HG02885 (cell line): ENCODE measurements at regions not wholly inside any gene's neighbourhood (a gene's known extent, or its start where the extent isn't known, plus 50 kb on each side); places are given as distances from the start of the nearest gene placed in this dataset.
A peak's percentile ranks its signal among the peaks of the same experiment; 100 is the strongest.

Source experiments
- ATAC-seq: cut with Tn5 transposase; IDR thresholded peaks from one replicate; pipeline ENCODE4 v1.9.1; 2021; ENCODE audit warnings: mild to moderate bottlenecking; ENCODE audit not compliant: unreplicated experiment, poor library complexity

GRCh38 chr18:41395695-41396094 is 559.3 kb upstream of the PIK3C3 start:
- no peak for ATAC-seq

DNA sequence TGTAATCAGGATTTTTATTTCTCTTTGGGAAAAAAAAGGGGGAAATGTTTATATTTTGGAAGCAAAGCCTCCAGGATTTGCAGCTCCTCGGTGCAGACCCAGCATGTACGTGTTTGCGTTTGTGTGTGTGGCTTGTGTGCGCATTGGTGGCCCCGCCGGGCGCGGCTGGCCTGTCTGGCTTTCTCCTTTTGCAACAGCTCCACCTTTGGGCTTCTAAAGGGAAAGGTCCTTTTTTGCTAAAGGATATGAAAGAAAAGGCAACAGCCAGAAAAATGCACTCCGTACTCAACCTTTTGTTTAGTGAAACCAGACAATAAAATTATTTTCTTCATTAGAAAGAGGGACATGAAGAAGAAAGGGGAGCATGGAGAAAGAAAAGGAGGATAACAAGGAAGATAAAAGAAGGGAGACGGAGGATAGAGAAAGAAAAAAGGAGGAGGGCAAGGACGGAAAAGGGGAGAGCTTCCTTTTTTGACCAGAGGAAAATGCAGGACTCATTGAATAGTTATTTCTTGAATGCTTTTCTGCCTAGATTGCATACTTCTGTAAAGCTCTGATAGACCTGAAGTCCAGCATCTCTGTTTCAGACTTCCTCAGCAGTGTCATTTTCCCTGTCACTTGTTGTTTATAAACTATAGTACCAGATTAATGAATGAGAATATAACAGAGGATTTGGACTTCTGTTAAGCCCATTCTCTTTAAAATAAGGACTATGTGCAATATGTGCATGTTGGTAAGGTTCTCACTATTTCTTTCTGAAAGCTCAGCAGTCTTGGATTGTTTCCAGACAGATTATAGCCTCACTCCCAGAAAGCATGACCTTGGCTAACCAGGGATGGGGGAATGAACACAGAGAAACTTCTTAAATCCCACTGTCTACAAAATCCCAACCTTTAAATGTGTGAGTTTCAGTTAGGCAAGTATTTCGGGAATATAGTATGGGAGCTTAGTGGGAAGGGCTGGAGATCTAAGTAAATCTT is 563.1 kb upstream of the PIK3C3 start:
- peak; percentile 55 for ATAC-seq

GRCh38 chr18:41390309-41390708 is 564.7 kb upstream of the PIK3C3 start:
- no peak for ATAC-seq

GRCh38 chr18:41378598-41378997 is 576.4 kb upstream of the PIK3C3 start:
- ATAC-seq, result no peak

GRCh38 chr18:41373612-41374011 is 581.4 kb upstream of the PIK3C3 start:
- no peak for ATAC-seq

DNA sequence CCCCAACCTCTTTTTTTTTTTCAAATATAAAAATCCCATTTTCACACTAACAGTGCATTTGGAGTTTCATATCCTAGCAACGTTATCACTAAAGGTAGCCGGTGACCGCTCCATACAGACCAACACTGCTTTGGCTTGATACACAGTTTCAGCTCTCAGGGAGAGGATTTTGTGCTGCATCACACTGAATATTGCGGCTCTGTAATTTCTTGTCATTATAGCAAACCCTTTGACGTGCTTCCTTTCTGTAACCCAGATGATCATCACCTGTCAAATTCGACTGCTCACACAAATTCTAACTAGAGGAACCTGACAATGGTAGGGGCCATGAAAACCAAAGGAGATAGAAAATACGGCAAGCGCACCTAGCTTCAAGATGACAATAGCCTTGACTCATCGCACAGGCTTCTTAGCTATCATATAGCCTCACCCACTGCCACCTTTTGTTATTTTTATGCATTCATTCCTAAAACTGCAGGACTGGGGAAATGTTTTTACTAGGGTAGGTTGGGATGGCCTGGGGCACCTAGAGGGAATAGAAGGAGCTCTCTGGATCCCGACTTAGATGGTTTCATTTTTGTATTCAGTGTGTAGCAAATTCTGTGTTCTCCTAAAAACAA is 582.9 kb upstream of the PIK3C3 start:
- no peak for ATAC-seq

- ATAC-seq, result no peak
Measured at GRCh38 chr18:41371156-41372045, 583.6 kb upstream of the PIK3C3 start.

DNA sequence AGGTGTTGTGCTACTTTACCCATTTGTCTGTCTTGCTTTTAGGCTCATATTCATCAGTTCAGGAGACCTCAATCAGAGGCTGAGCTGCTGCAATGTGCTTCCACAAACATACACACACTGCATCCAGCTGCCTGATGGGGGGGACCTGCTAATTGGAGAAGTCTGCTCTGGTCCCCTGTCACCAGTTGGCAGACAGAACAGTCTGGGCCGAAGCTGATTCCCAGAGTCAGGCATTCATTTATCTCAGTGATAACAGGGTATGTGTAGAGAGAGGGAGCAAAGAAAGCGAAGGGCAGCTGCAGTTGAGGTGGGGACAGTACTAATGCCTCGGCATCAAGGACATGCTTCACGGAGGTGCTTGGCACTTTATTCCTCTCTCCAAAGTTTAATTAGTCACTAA is 584.3 kb upstream of the PIK3C3 start:
- ATAC-seq, result no peak

DNA sequence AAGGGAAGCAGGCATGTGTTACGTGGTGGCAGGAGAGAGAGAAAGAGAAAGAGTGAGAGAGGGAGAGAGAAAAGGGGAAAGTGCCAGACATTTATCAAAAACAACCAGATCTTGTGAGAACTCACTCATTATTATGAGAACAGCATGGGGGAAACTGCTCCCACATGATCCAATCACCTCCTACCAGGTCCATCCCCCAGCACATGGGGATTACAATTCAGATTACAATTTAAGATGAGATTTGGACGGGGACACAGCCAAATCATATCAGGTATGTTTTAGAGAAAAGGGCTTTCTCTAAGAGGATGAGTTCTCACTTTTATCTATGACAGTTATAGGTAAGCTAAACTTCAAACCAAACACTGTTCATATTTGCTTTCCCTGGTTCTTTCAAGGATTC is 597.3 kb upstream of the PIK3C3 start:
- ATAC-seq, result no peak

- no peak for ATAC-seq
Measured at GRCh38 chr18:41353777-41354528, 601.1 kb upstream of the PIK3C3 start.

DNA sequence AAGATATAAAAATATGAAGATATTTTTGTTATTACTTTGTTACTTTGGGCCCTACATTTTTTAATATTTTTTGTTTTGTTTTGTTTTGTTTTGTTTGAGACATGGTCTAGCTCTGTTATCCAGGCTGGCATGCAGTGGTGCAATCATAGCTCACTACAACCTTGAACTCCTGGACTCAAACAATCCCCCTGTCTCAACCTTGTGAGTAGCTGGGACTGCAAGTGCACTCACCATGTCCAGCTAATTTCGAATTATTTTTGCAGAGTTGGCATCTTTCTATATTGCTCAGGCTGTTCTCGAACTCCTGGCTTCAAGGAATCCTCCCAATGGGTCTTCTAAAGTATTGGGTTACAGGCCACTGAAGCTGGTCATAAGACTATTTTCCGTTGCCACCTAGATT is 603.6 kb upstream of the PIK3C3 start:
- no peak for ATAC-seq

DNA sequence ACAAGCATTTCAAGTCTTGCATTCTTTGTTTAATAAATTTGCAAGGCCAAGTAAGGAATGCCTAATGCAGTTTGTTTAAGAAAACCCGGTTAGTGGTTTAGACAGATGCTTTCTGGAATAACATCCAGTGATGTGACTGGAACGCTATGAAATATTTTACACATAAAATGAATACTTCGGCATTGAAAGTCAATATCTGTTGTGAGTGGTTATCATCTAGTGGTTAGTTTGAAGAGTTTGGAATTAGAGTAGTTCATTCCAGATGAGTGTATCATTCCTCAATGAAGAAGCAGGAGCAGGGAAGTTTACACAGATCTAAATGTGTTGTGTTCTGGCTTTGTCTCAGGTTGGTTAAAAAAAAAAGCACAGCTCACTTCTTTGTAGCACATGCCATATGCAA is 608.0 kb upstream of the PIK3C3 start:
- ATAC-seq, result no peak

DNA sequence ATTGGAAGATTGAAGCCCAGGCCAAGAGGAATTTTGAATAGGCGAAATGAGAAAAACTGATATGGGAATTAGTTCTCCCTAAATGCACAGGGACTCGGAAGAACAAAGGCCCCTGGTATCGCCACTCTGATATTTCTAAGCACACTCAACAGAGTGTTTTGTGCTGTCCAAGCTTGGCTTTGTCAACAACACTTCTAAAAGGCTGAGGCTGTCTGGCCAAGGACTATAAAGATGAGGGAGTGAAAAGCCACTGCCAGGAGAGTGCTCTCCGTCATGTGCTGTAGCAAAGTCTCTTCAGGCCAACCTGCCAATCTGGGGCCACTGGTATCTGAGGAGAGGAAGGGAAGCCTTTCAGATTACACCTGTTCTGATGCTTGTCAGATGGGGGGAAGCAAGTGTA is 611.2 kb upstream of the PIK3C3 start:
- ATAC-seq, result no peak

DNA sequence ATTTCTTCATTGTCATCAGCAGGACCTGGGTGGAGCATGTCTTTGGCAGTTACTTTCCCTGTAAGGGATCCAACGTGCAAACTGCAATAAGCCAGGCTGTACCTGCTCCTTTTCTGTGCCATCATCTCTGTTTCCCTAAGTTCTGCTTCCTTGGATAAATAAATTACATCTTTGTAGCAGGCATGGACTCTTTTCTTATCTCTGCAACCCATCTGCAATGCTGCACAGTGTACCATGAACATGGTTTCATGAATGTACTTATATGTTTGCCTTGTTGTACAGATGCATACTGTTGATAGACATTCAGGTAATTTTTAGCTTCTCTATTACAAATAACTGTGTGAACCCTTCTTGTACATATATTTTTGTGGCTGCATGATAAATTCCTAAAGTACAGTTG is 616.7 kb upstream of the PIK3C3 start:
- ATAC-seq, result no peak

GRCh38 chr18:41331661-41332060 is 623.4 kb upstream of the PIK3C3 start:
- ATAC-seq, result no peak

DNA sequence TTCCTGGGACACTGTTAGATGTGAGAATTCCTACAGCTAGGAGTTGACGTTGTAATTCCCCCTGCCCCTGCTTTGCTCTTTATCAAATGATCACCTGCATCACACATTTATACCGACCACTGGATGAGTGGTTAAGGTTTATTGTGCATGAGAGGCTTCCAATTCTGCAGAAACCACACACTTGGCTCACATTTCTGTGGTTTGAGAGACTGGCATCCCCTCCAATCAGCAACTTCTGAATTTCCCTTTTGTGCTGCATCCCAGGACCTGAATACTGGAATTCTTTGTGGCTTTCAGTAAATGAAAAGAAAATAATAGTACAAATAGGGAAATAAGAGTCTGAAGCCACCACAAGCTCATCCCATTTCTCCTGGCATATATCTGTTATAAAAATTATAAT is 628.7 kb upstream of the PIK3C3 start:
- ATAC-seq, result no peak

GRCh38 chr18:41324934-41325333 is 630.1 kb upstream of the PIK3C3 start:
- ATAC-seq, result no peak

DNA sequence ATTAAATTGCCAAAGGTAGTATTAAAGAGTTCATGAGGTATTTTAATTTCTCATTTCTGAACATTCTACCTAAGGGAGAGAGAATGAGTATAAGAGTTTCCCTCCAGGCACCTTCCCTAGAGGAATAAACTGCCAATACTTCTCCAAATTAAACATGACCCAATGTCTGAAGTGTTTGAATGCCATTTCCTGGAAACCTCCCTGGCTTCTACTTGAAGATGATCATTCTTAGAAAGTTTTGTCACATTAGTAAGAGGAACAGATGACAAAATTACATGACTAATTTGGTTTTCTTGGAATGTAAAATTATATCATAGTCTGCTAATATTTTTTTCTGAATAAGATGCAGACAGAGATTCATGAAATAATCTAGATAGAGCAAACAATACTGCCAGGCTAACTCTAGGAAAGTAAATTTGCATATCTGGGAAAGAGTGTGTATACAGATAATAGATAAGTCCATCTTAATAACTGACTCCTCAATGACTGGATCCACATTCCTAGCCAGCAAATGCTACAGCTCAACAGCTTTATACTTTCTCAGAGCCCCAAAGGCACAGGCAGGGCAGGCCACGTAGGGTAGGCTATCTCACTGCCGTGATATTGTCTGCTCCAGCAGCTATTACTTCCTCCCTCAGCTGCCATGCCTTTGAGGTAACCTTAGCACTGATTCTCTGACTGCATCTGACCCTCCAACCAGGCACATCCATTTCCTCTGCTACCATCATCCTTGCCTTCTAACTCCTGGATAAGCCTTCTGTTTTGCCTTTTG is 630.8 kb upstream of the PIK3C3 start:
- no peak for ATAC-seq

- ATAC-seq, result no peak
Measured at GRCh38 chr18:41323044-41323443, 632.0 kb upstream of the PIK3C3 start.
